SK-N-SH (cell line): ENCODE measurements at regions not wholly inside any gene's neighbourhood (a gene's known extent, or its start where the extent isn't known, plus 50 kb on each side); places are given as distances from the start of the nearest gene placed in this dataset.
"Not testable (repeated sequence)": the region's sequence is repeated elsewhere in the genome, so short reads cannot be mapped to it uniquely, and the experiment has no call there.

Source experiments
- CTCF ChIA-PET: fragments of 300-600, 350-600 bp; formaldehyde crosslinking; extraction: SDS; loops from one replicate; lab custom pipeline; 2021; lab: Yijun Ruan, JAX
- POLR2A ChIA-PET: fragments of 350-600 bp; sonication (Branson Sonifier 250); formaldehyde crosslinking; extraction: SDS; loops from one replicate; lab custom pipeline; 2020; ENCODE audit warnings: antibody characterized with exemption, inconsistent platforms; lab: Yijun Ruan, JAX
- DNase-seq: peaks from one replicate; pipeline ENCODE4 v3.0.0; 2012
- H2AFZ ChIP-seq: fragments of 200-600 bp; sonication (generic); 2 replicates; pipeline ENCODE4 v1.8.1; 2016; ENCODE audit warnings: antibody characterized with exemption, mild to moderate bottlenecking, low read depth
- H3F3A ChIP-seq: fragments of 200-600 bp; sonication (generic); replicated peaks from 2 replicates; pipeline ENCODE3; 2016; ENCODE audit warnings: antibody characterized with exemption, mild to moderate bottlenecking; ENCODE audit not compliant: insufficient read depth
- H3K27ac ChIP-seq, 2 experiments: fragments of 200-500 bp in 1 of 2; fragments of 200-600 bp in 1 of 2; sonication (Bioruptor generic) in 1 of 2; sonication (generic), shearing (Covaris generic) in 1 of 2; 2 replicates each; pipeline versions ENCODE4 v1.5.1 to v1.6.1; 2014 to 2016; ENCODE audit warnings: low read depth in 2 of 2, inconsistent platforms in 1 of 2, low read length in 1 of 2, mild to moderate bottlenecking in 1 of 2, mixed read lengths in 1 of 2
- H3K27me3 ChIP-seq: fragments of 200-600 bp; sonication (generic), shearing (Covaris generic); 2 replicates; pipeline ENCODE4 v1.6.1; 2016; ENCODE audit warnings: mixed run types; ENCODE audit not compliant: insufficient read depth
- H3K36me3 ChIP-seq, 2 experiments: fragments of 200-500 bp in 1 of 2; fragments of 200-600 bp in 1 of 2; sonication (Bioruptor generic) in 1 of 2; sonication (generic) in 1 of 2; replicated peaks in 1 of 2; 2 replicates each; pipeline versions ENCODE3 to v1.5.1; 2014 to 2016; ENCODE audit warnings: low read length in 1 of 2, mild to moderate bottlenecking in 1 of 2; ENCODE audit not compliant: insufficient read depth in 2 of 2, control insufficient read depth in 1 of 2
- H3K4me1 ChIP-seq, 2 experiments: fragments of 200-500 bp in 1 of 2; fragments of 200-600 bp in 1 of 2; sonication (Bioruptor generic) in 1 of 2; sonication (generic), shearing (Covaris generic) in 1 of 2; 2 replicates each; pipeline versions ENCODE4 v1.5.1 to v1.6.1; 2014 to 2016; ENCODE audit warnings: low read depth in 1 of 2, low read length in 1 of 2, mixed run types in 1 of 2; ENCODE audit not compliant: insufficient read depth in 2 of 2, control insufficient read depth in 1 of 2
- H3K4me2 ChIP-seq: fragments of 200-600 bp; sonication (generic), shearing (Covaris generic); 2 replicates; pipeline ENCODE4 v1.6.1; 2017; ENCODE audit warnings: mixed run types
- H3K4me3 ChIP-seq, 2 experiments: fragments of 200-500 bp in 1 of 2; fragments of 200-600 bp in 1 of 2; sonication (Bioruptor generic) in 1 of 2; sonication (generic), shearing (Covaris generic) in 1 of 2; 2 replicates each; pipeline versions ENCODE4 v1.5.1 to v1.8.1; 2014 to 2016; ENCODE audit warnings: low read depth in 2 of 2, inconsistent platforms in 1 of 2, low read length in 1 of 2, mild to moderate bottlenecking in 1 of 2, mixed read lengths in 1 of 2, moderate library complexity in 1 of 2
- H3K79me2 ChIP-seq: fragments of 200-600 bp; sonication (generic); 2 replicates; pipeline ENCODE4 v1.8.1; 2017; ENCODE audit warnings: mild to moderate bottlenecking; ENCODE audit not compliant: insufficient read depth
- H3K9ac ChIP-seq: fragments of 200-600 bp; sonication (generic); 2 replicates; pipeline ENCODE4 v1.6.1; 2017; ENCODE audit warnings: mixed run types
- H3K9me2 ChIP-seq: fragments of 200-600 bp; sonication (generic); 2 replicates; pipeline ENCODE4 v1.6.1; 2017; ENCODE audit warnings: mixed run types
- H3K9me3 ChIP-seq: fragments of 200-600 bp; sonication (generic); 2 replicates; pipeline ENCODE4 v1.6.1; 2017; ENCODE audit warnings: mixed run types, mild to moderate bottlenecking, moderate library complexity
- H4K20me1 ChIP-seq: fragments of 200-600 bp; sonication (generic); 2 replicates; pipeline ENCODE4 v1.6.1; 2017; ENCODE audit warnings: mild to moderate bottlenecking, mixed run types; ENCODE audit not compliant: insufficient read depth
- CHD2 ChIP-seq: fragments of 150-350 bp; IDR thresholded peaks from 2 replicates; pipeline ENCODE4 v1.6.1; 2018; ENCODE audit warnings: low read length; ENCODE audit not compliant: partially characterized antibody
- CTCF ChIP-seq: fragments of 200-600 bp; sonication (generic); IDR thresholded peaks from 2 replicates; pipeline ENCODE4 v1.6.1; 2017; ENCODE audit warnings: antibody characterized with exemption, mild to moderate bottlenecking, moderate library complexity
- FOXM1 ChIP-seq: IDR thresholded peaks from 2 replicates; pipeline ENCODE4 v1.4.0; 2012; ENCODE audit warnings: low read depth, mild to moderate bottlenecking
- GABPA ChIP-seq: IDR thresholded peaks from 2 replicates; pipeline ENCODE4 v1.4.0; 2012; ENCODE audit warnings: low read depth, mild to moderate bottlenecking
- NFIC ChIP-seq: IDR thresholded peaks from 2 replicates; pipeline ENCODE4 v1.4.0; 2012; ENCODE audit warnings: borderline replicate concordance
- NRF1 ChIP-seq: IDR thresholded peaks from 2 replicates; pipeline ENCODE4 v1.6.1; 2012; ENCODE audit warnings: low read depth, mild to moderate bottlenecking, low read length
- RFX5 ChIP-seq: IDR thresholded peaks from 2 replicates; pipeline ENCODE4 v1.6.1; 2012; ENCODE audit warnings: mild to moderate bottlenecking, improper control_type of control experiment, low read length
- WGBS: methylation state at CpG from one replicate; pipeline ENCODE4 v1.1.6; 2017; ENCODE audit warnings: low lambda C conversion rate; 5-methylcytosine and 5-hydroxymethylcytosine counted together
- TF ChIP-seq, protein P1 (sequence below): IDR thresholded peaks from 2 replicates; pipeline ENCODE4 v1.4.0; 2012; ENCODE audit warnings: low read depth, borderline replicate concordance

DNA sequence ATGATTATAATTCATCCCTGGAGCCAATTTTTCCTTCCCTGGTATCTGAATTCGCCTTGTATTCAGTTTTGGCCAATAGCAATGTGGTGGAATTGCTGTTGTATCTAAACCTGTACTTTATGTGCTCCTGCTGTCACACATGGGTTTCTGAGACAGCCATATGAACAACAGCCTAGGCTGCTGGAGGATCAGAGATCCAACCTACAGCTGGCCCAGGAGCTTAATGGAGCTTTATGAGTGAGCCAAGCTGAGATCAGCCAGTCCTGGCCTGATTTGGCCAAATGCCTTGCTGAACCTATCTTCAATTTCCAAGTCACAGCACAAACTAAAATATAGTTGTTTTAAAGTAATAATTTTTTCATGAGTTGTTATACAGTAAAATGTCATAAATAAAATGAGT, 1071.5 kb downstream of the PCDH7 start:
- H2AFZ ChIP-seq = no peak overlapping the region
- ChIA-PET CTCF (no interaction called here), POLR2A (no interaction called here)
- H3K4me2 ChIP-seq = no peak overlapping the region
- TF ChIP-seq, protein P1, sequence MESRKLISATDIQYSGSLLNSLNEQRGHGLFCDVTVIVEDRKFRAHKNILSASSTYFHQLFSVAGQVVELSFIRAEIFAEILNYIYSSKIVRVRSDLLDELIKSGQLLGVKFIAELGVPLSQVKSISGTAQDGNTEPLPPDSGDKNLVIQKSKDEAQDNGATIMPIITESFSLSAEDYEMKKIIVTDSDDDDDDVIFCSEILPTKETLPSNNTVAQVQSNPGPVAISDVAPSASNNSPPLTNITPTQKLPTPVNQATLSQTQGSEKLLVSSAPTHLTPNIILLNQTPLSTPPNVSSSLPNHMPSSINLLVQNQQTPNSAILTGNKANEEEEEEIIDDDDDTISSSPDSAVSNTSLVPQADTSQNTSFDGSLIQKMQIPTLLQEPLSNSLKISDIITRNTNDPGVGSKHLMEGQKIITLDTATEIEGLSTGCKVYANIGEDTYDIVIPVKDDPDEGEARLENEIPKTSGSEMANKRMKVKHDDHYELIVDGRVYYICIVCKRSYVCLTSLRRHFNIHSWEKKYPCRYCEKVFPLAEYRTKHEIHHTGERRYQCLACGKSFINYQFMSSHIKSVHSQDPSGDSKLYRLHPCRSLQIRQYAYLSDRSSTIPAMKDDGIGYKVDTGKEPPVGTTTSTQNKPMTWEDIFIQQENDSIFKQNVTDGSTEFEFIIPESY = no peak
- TF ChIP-seq NRF1 (no peak), CTCF (no peak), RFX5 (no peak), GABPA (no peak), FOXM1 (no peak), NFIC (no peak), CHD2 (no peak)
- no peaks in the 10 kb centered on the region for H3K4me1 ChIP-seq
- H3K27me3 ChIP-seq = no peaks in the 10 kb centered on the region
- H4K20me1 ChIP-seq = no peaks in the 10 kb centered on the region
- no peaks in the 10 kb centered on the region for H3K36me3 ChIP-seq
- H3K79me2 ChIP-seq = no peaks in the 10 kb centered on the region
- H3K9me3 ChIP-seq = no peaks in the 10 kb centered on the region
- H3K9me2 ChIP-seq = no peaks in the 10 kb centered on the region
- H3K9ac ChIP-seq = no peak overlapping the region
- WGBS = 0% methylated on average over 1 of the region's 1 CpG
- no peak overlapping the region for H3K4me3 ChIP-seq
- DNase-seq = no peak
- no peak overlapping the region for H3K27ac ChIP-seq
- no peaks in the 10 kb centered on the region for H3F3A ChIP-seq

GRCh38 chr4:31793907-31794306, 1073.7 kb downstream of the PCDH7 start:
- H3K27me3 ChIP-seq = no peaks in the 10 kb centered on the region
- no peaks in the 10 kb centered on the region for H4K20me1 ChIP-seq
- H3K79me2 ChIP-seq = no peaks in the 10 kb centered on the region
- no peak overlapping the region for H2AFZ ChIP-seq
- no peaks in the 10 kb centered on the region for H3K36me3 ChIP-seq
- no peaks in the 10 kb centered on the region for H3K4me1 ChIP-seq
- no peak overlapping the region for H3K4me2 ChIP-seq
- H3K4me3 ChIP-seq = no peak overlapping the region
- no peak overlapping the region for H3K9ac ChIP-seq
- no peaks in the 10 kb centered on the region for H3F3A ChIP-seq
- no peak overlapping the region for H3K27ac ChIP-seq
- POLR2A ChIA-PET = no interaction called here
- CTCF ChIA-PET = no interaction called here
- H3K9me2 ChIP-seq = no peaks in the 10 kb centered on the region
- 55% methylated on average over 4 of the region's 4 CpGs for WGBS
- no peaks in the 10 kb centered on the region for H3K9me3 ChIP-seq
- DNase-seq = no peak
- TF ChIP-seq CTCF (peak; percentile 38), NRF1 (no peak)
- TF ChIP-seq, all 33 proteins: peak for 1

DNA sequence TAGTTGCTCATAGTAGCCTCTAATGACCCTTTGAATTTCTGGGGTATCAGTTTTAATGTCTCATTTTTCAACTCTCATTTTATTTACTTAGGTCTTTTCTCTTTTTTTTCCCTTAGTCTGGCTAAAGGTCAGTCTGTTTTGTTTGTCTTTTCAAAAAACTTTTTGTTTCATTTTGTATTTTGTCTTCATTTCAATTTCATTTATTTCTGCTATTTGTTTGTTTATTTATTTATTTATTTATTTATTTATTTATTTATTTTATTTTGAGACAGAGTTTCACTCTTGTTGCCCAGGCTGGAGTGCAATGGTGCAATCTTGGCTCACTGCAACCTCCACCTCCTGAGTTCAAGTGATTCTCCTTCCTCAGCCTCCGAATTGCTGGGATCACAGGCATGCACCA, 1076.9 kb downstream of the PCDH7 start:
- H3K79me2 ChIP-seq, H3K9me3 ChIP-seq, H3K27me3 ChIP-seq, H3K27ac ChIP-seq, CTCF ChIA-PET, H2AFZ ChIP-seq, H3K9ac ChIP-seq, POLR2A ChIA-PET, H3K9me2 ChIP-seq, H3K4me2 ChIP-seq, H3K36me3 ChIP-seq, H4K20me1 ChIP-seq, DNase-seq, H3K4me3 ChIP-seq, H3F3A ChIP-seq, H3K4me1 ChIP-seq: not testable (repeated sequence)
- WGBS = 29% methylated on average over 1 of the region's 1 CpG
